COLO668 (cell line): ENCODE measurements at regions not wholly inside any gene's neighbourhood (a gene's known extent, or its start where the extent isn't known, plus 50 kb on each side); places are given as distances from the start of the nearest gene placed in this dataset.

Experiments used
- DNase-seq: peaks from one replicate; lab custom pipeline; 2025; ENCODE audit not compliant: unreplicated experiment; lab: John Stamatoyannopoulos, UW

DNA sequence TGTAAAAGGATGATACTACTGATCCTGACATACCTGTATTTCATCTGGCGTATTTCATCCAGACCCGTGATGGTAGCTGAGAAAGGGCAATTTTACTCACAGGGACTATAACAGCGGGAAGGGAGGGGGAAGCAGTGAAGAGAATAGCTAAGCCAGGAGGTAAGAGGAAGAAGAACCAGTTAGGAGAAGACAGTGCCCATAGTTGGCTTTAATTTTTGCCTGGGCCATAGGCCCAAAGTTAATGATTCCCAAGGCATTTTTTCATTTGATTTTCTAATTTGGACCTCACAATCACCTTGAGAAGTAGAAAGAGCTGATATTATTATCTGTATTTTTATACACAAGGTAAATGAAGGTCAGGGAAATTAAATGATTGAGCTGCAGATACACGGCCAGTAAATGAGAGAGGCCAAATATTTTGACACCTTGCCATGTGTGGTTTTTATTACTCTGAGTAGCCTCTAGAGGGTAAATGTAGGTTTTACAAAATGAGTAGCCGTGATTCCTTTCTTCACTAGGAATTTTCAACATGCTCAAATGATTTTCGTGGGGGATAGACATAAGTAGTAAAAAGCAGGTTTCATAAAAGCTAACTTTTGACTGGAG is 382.2 kb downstream of the FUT8 start:
- DNase-seq = no peak

DNA sequence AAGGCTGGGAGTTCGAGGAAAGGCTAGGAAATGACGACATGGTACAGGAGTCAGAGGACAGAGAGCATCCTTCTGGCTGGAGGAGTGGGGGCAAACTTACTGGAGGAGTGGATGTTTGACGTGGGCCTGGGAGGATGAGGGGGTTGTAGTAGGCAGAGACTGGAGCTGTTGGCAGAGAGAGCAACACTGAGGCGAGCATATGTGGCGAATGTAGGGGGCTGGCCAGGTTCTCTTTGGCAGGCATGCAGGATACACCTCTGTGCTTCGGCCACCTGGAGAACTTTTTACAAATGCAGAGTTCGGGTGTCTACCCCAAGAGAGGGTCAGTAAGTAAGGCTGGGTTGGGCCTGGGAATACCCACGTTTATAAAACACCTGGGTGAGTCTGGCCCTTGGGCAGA is 385.7 kb downstream of the FUT8 start:
- no peak for DNase-seq

DNA sequence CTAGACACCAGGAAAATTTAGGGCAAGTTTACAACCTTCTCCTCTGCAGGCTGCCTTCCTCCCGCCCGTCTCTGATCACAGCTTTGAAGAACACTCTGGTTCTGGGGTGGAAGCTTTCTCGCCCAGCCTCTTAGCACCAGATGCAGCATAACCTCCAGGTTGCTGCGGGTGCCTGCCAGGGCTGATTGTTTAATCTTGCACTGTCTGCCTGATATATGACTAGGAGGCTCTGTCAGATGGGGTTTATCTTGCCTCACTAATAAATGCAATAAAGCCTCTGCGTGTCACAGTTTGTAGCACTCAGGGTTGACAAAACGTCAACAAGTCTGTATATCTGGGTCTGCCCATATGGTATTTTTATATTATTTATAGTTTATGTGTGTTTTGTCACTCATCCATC is 388.2 kb downstream of the FUT8 start:
- DNase-seq = no peak

DNA sequence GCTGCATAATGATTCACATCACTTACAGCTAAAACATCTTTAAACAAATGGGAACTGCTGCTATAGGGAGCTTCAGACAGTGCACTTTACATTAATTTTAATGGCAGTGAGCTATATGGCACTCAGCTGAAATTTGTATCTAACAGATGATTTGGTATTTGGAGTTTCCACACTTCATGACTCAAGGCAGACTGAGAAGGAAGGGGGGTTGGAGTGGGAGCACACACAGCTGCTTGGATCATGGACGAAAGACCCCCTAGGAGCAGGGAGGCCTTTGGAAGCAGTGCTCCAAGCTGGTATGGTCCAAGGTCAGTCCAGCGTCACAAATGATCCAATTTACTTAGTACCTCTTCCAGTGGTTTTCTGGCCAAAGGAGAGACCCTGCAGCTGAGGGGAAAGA is 389.7 kb downstream of the FUT8 start:
- DNase-seq = no peak

- no peak for DNase-seq
Observed at GRCh38 chr14:65803885-65804284, 391.4 kb downstream of the FUT8 start.

DNA sequence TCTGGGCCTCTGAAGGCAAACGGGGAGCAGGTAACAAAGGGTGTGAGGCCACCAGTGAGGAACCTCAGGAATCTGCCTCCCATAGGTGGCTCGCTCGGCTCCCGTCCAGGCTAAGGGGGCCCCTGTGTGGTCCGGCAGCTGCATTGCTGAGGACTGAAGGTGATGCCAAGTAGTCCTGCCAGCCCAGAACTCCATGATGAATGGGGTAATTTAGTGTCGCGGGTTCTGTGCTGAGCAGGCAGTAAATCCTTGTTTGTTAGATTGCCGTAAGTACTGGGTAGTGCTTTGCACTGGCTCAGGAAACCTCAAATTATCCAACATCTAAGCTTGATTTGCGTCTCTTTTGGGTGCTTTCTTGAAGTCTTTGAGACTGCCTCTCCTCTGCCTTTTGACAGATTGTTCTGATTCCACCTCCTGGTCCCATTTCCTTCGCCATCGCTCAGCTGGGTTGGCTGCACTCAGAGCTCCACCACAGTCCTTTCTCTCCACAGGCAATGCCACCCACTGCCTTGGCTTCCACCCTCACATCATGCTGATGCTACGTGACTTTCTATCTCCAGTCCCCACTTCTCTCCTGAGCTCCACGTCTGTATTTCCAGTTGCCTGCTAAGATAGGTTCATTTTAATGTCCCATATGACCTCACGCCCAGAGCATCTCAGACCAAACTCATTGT is 392.0 kb downstream of the FUT8 start:
- DNase-seq = no peak

GRCh38 chr14:65805113-65805473 is 392.6 kb downstream of the FUT8 start:
- no peak for DNase-seq

- no peak for DNase-seq
Observed at GRCh38 chr14:65808390-65808789, 395.9 kb downstream of the FUT8 start.

- no peak for DNase-seq
Observed at GRCh38 chr14:65810322-65810721, 397.8 kb downstream of the FUT8 start.

GRCh38 chr14:65813760-65814384 is 401.3 kb downstream of the FUT8 start:
- no peak for DNase-seq

DNA sequence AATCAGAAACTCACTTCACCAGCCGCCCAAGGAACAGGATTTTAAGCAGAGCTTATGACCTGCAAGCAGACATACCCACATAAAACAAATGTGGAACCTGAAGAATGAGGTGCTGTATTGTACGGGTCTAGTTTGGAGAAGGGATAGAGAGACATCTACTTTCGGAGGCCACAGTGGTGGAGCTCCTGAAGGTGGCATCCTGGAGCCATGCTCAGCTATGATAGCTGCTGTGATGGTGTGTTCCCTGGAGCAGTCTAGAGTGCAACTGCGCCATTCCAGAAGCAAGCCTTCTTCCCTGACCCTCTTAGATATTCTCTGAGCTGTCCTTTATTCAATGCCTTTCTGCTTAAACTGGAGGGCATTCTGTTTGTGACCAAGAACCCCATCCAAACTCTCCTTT is 402.6 kb downstream of the FUT8 start:
- no peak for DNase-seq

DNA sequence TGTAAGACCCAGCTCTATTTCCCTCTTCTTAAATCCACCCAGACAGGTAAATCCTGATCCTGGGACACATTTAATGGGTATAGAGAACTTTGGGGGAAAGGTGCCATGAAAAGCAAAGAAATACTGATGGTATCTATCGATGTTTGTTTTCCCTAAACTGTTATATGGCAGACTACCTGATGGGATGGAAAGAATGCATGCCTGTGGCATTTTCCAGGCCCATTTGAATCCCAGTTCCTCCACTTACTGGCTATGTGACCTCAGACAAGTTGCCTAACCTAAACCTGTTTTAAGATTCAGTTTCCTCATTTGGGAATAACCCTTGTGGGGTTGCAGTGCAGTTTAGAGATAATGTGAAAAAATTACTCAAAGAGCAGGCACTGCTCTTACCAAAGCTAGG is 404.5 kb downstream of the FUT8 start:
- no peak for DNase-seq

- no peak for DNase-seq
Observed at GRCh38 chr14:65819569-65819968, 407.0 kb downstream of the FUT8 start.

GRCh38 chr14:65821224-65821753 is 408.8 kb downstream of the FUT8 start:
- no peak for DNase-seq

DNA sequence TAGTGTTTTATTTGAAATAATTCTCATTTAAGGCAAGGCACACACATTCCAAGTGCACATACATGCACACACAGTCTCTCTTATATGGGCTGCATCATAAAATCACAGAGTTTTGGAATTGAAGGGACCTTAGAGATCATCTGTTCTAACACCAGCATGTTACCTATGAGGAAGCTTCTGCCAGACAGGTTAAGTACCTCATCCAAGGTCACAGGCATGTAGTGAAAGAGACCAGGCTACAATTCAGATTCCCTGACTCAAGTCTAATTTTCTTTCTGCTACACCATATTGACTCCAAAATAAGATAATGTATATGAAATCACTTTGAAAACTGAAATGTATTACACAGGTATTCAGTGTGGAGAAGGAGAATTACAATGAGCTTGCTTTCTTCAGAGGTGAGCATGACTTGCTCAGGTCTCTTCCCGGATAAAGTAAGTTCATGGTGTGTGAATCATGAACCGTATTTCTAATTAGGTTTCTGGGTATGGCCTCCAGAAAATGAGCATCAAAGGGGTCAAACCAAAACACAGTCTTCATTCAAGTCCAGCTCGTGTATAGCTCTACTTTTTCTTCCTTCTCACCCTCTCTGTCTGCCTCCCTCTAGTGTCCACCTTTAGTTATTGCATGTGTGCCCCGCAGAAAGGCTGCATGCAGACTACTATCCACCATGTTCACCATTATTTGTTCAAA is 411.9 kb downstream of the FUT8 start:
- DNase-seq = peak; percentile 57

DNA sequence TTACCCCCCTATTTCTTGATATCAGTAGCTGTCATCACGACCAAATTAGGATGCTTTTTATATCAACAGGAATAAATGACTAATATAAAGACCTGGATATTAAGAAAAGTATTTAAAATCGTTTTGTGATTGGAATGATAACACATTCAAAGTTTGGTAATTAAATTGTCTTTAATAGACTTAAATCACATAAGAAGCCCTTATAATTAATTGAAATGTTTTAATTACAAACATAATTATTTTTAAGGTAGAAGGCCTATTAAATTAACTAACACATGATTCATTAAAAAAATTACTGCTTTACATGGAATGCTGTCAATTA is 412.4 kb downstream of the FUT8 start:
- DNase-seq = no peak

- no peak for DNase-seq
Observed at GRCh38 chr14:65826946-65827345, 414.4 kb downstream of the FUT8 start.

- no peak for DNase-seq
Observed at GRCh38 chr14:65827520-65827919, 415.0 kb downstream of the FUT8 start.

DNA sequence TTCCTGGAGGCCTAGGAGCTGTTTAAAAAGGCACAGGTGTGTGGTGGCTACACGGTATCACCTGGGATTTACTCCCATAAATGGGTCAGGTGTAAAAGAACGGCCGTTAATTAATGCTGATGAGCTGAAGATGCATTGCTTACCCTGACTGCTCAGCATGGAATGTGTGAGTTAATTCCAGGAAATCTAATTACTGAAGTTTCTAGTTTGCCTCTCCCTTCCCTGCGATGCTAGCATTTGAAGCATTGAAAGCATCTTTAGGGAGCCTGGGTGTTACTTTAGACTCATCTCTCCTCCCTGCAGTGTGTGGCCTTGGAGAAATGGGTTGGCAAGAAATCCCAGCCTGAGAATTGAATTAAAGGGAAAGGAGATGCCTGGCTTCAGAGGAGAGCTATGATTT is 415.9 kb downstream of the FUT8 start:
- no peak for DNase-seq

DNA sequence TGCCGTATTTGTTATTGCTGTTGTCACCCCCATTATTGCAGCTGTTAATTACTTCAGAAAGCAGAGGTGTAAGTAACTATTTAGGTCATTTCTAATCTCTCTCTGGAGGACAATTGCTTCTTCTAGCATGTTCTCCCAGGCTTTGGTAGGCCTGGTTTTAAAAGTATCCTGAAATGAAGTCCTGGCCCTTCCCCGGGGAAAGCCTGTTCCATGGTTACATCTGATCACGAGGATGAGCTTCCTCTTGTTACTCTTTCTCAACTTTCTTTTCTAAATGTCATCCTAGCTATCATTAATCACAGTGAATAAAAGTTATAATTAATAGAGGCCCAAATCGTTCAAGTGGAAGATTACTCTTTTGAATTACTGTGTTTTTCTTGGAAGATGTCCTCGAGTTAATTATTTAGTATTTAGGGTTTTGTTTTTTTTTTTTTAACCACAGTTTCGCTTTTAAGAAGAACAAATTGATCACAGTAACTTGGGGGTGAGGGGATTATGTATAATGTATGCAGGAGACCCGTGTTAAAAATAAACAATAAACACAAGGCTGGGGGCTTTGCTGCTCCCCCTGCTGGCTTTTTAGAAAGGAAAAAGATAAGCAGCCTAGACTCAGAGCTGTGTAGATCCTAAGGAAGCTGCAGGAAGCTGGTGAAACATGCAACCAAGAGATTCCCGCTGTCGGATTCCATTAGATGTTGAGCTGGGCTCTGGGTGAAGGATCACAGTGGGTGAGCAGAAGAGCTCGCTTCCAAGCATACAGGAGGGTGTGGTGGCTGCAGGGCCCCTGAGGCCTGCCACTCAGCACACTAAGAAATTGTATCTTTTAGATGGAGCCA is 420.1 kb downstream of the FUT8 start:
- DNase-seq = no peak

DNA sequence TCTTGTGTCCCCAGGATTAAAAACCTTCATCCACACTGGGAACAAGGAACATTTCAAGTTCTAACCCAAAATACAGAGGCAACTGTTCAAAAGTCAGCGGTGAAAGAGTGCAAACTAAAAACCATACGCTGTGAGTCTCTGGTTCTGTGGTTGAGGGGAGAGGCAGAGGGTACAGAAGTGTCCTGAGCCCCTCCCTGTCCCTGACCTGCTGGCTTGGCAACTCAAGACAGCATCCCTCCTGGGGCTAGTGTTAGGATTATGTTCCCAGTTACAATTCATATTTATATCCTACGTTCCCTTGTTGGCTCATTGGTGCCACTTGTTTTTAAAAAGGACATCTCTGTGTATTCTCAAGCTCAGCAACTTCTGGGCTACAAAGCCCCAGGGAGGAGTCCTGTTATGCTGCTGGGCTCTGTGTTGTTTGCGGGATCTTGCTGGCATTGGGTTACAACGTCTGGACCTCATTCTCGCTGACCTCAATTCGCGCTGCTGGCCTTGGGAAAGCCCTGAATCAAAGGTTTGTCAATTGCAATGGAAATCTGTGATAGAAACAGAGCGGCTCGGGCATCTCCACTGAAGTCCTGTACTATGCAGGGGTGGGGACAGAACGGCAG is 420.8 kb downstream of the FUT8 start:
- peak; percentile 32 for DNase-seq
